ENCODE measurements at regions not wholly inside any gene's neighbourhood (a gene's known extent, or its start where the extent isn't known, plus 50 kb on each side); places are given as distances from the start of the nearest gene placed in this dataset.

GRCh38 chr22:22138915-22139314 is 105.7 kb upstream of the VPREB1 start:
- TF ChIP-seq, protein P1, sequence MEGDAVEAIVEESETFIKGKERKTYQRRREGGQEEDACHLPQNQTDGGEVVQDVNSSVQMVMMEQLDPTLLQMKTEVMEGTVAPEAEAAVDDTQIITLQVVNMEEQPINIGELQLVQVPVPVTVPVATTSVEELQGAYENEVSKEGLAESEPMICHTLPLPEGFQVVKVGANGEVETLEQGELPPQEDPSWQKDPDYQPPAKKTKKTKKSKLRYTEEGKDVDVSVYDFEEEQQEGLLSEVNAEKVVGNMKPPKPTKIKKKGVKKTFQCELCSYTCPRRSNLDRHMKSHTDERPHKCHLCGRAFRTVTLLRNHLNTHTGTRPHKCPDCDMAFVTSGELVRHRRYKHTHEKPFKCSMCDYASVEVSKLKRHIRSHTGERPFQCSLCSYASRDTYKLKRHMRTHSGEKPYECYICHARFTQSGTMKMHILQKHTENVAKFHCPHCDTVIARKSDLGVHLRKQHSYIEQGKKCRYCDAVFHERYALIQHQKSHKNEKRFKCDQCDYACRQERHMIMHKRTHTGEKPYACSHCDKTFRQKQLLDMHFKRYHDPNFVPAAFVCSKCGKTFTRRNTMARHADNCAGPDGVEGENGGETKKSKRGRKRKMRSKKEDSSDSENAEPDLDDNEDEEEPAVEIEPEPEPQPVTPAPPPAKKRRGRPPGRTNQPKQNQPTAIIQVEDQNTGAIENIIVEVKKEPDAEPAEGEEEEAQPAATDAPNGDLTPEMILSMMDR (conservative IDR thresholded peaks at IDR 0.05; ENCODE audit: low read depth, low read length), result no peak
- TF ChIP-seq EZH2 (IDR thresholded peaks at IDR 0.05; ENCODE audit: borderline replicate concordance, low read depth, low read length, poor library complexity, severe bottlenecking), result no peak

Measured in A673 (cell line).